ENCODE measurements at regions not wholly inside any gene's neighbourhood (a gene's known extent, or its start where the extent isn't known, plus 50 kb on each side); places are given as distances from the start of the nearest gene placed in this dataset.

DNA sequence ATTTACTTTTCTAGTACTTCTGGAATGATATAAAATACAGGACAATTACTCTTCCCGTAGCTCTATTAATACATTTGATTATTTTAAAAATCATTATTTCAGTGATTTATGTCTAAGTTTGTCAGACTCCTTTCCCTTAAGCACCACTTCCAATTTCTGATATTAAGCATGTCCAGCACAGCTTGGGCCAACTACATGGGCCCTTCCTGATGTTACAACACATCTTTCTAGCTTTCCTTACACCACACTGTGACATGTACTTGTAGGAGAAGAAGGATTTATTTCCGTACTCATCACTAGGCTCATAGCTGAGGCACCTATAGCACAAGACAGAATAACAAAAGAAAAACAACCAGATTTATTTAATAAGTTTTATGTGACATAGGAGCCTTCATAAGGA lies 134.8 kb upstream of the HNRNPA3 start:
- TF ChIP-seq POLR2A (IDR thresholded peaks at IDR 0.05) (no peak), EP300 (IDR thresholded peaks at IDR 0.05) (no peak)

Measured in stomach (tissue), 4 donors.